H9 (cell line): ENCODE measurements at regions not wholly inside any gene's neighbourhood (a gene's known extent, or its start where the extent isn't known, plus 50 kb on each side); places are given as distances from the start of the nearest gene placed in this dataset.

Experiments
- DNase-seq: peaks from one replicate; pipeline ENCODE4 v3.0.0-alpha.2; 2017
- H2AFZ ChIP-seq: one replicate; pipeline ENCODE4 v1.6.1; 2013; ENCODE audit warnings: mild to moderate bottlenecking, low read length, control low read depth, moderate library complexity
- H2AK5ac ChIP-seq: 2 replicates; pipeline ENCODE4 v1.6.1; 2013; ENCODE audit warnings: low read length, control low read depth, mixed read lengths; ENCODE audit not compliant: insufficient read length
- H2BK120ac ChIP-seq: one replicate; pipeline ENCODE4 v1.6.1; 2013; ENCODE audit warnings: low read depth, mild to moderate bottlenecking, low read length, control low read depth, inconsistent platforms; ENCODE audit not compliant: poor library complexity, severe bottlenecking
- H2BK12ac ChIP-seq: 2 replicates; pipeline ENCODE4 v1.6.1; 2013; ENCODE audit warnings: low read length, control low read depth, mixed read lengths, low read depth; ENCODE audit not compliant: insufficient read length
- H2BK15ac ChIP-seq: 2 replicates; pipeline ENCODE4 v1.6.1; 2013; ENCODE audit warnings: low read depth, low read length, control low read depth
- H2BK20ac ChIP-seq: one replicate; pipeline ENCODE4 v1.6.1; 2013; ENCODE audit warnings: low read depth, mild to moderate bottlenecking, low read length, control low read depth, inconsistent platforms; ENCODE audit not compliant: poor library complexity, severe bottlenecking
- H2BK5ac ChIP-seq: 2 replicates; pipeline ENCODE4 v1.6.1; 2013; ENCODE audit warnings: low read length, control low read depth, mixed read lengths; ENCODE audit not compliant: insufficient read length
- H3K14ac ChIP-seq: 2 replicates; pipeline ENCODE4 v1.6.1; 2013; ENCODE audit warnings: low read length, control low read depth; ENCODE audit not compliant: insufficient read depth
- H3K18ac ChIP-seq: 2 replicates; pipeline ENCODE4 v1.6.1; 2013; ENCODE audit warnings: low read depth, mild to moderate bottlenecking, mixed read lengths, low read length, control low read depth; ENCODE audit not compliant: insufficient read length
- H3K23ac ChIP-seq: 2 replicates; pipeline ENCODE4 v1.6.1; 2013; ENCODE audit warnings: low read length, control low read depth, mixed read lengths, low read depth; ENCODE audit not compliant: insufficient read length
- H3K23me2 ChIP-seq: 2 replicates; pipeline ENCODE4 v1.6.1; 2013; ENCODE audit warnings: low read depth, mild to moderate bottlenecking, mixed read lengths, low read length, control low read depth; ENCODE audit not compliant: insufficient read length, poor library complexity, severe bottlenecking
- H3K27ac ChIP-seq: 2 replicates; pipeline ENCODE4 v1.5.1; 2013; ENCODE audit warnings: low read length, control low read depth, mixed read lengths, low read depth; ENCODE audit not compliant: insufficient read length
- H3K27me3 ChIP-seq: 2 replicates; pipeline ENCODE4 v1.6.1; 2013; ENCODE audit warnings: low read length, control low read depth, inconsistent platforms; ENCODE audit not compliant: insufficient read depth
- H3K4ac ChIP-seq: 2 replicates; pipeline ENCODE4 v1.6.1; 2013; ENCODE audit warnings: low read depth, mild to moderate bottlenecking, control low read depth, inconsistent platforms, low read length, moderate library complexity
- H3K4me1 ChIP-seq: 2 replicates; pipeline ENCODE4 v1.6.1; 2013; ENCODE audit warnings: low read length, control low read depth, inconsistent platforms; ENCODE audit not compliant: insufficient read depth
- H3K4me2 ChIP-seq: 2 replicates; pipeline ENCODE4 v1.6.1; 2013; ENCODE audit warnings: low read length, control low read depth, mixed read lengths; ENCODE audit not compliant: insufficient read length, insufficient read depth
- H3K56ac ChIP-seq: 2 replicates; pipeline ENCODE4 v1.6.1; 2013; ENCODE audit warnings: low read depth, mild to moderate bottlenecking, mixed read lengths, low read length, control low read depth; ENCODE audit not compliant: insufficient read length
- H3K79me1 ChIP-seq: 2 replicates; pipeline ENCODE4 v1.6.1; 2013; ENCODE audit warnings: low read depth, mild to moderate bottlenecking, moderate library complexity, low read length, control low read depth, inconsistent platforms; ENCODE audit not compliant: insufficient read depth, poor library complexity, severe bottlenecking
- H3K79me2 ChIP-seq: 2 replicates; pipeline ENCODE4 v1.6.1; 2013; ENCODE audit warnings: low read length, control low read depth, inconsistent platforms; ENCODE audit not compliant: insufficient read depth
- H3K9ac ChIP-seq: 2 replicates; pipeline ENCODE4 v1.6.1; 2013; ENCODE audit warnings: low read length, control low read depth, mixed read lengths; ENCODE audit not compliant: insufficient read length; ENCODE audit errors: extremely low read depth
- H3K9me3 ChIP-seq: one replicate; pipeline ENCODE4 v1.6.1; 2013; ENCODE audit warnings: low read depth, low read length, inconsistent platforms; ENCODE audit not compliant: control insufficient read depth
- H3T11ph ChIP-seq: one replicate; pipeline ENCODE4 v1.6.1; 2013; ENCODE audit warnings: mild to moderate bottlenecking, low read length, control low read depth, inconsistent platforms
- H4K20me1 ChIP-seq: one replicate; pipeline ENCODE4 v1.6.1; 2013; ENCODE audit not compliant: control insufficient read depth, insufficient read length, insufficient read depth
- H4K5ac ChIP-seq: 2 replicates; pipeline ENCODE4 v1.6.1; 2013; ENCODE audit warnings: low read depth, mild to moderate bottlenecking, mixed read lengths, low read length, control low read depth; ENCODE audit not compliant: insufficient read length
- H4K8ac ChIP-seq: replicated peaks from 2 replicates; pipeline ENCODE4 v1.6.1; 2013; ENCODE audit warnings: low read length, control low read depth, mixed read lengths, low read depth; ENCODE audit not compliant: insufficient read length
- H4K91ac ChIP-seq: 2 replicates; pipeline ENCODE4 v1.6.1; 2013; ENCODE audit warnings: low read depth, mild to moderate bottlenecking, moderate library complexity, mixed read lengths, low read length, control low read depth; ENCODE audit not compliant: insufficient read length
- H3K27ac Mint-ChIP-seq, 3 experiments: 2 replicates in 2 of 3; 3 replicates in 1 of 3; pipeline ENCODE4 v1.8.0; 2020 to 2021; ENCODE audit warnings: mixed read lengths in 3 of 3, mild to moderate bottlenecking in 1 of 3, moderate library complexity in 1 of 3
- H3K27me3 Mint-ChIP-seq: 2 replicates; pipeline ENCODE4 v1.8.0; 2021; ENCODE audit warnings: low read depth, mild to moderate bottlenecking, moderate library complexity, mixed read lengths
- H3K36me3 Mint-ChIP-seq, 3 experiments: 2 replicates in 2 of 3; 3 replicates in 1 of 3; pipeline ENCODE4 v1.8.0; 2020 to 2021; ENCODE audit warnings: low read depth in 3 of 3, mixed read lengths in 3 of 3; ENCODE audit not compliant: insufficient read depth in 1 of 3
- H3K4me1 Mint-ChIP-seq, 2 experiments: 2 replicates each; pipeline ENCODE4 v1.8.0; 2020; ENCODE audit warnings: mixed read lengths in 2 of 2
- H3K4me3 Mint-ChIP-seq, 2 experiments: 2 replicates in 1 of 2; 3 replicates in 1 of 2; pipeline ENCODE4 v1.8.0; 2020 to 2021; ENCODE audit warnings: mild to moderate bottlenecking in 2 of 2, mixed read lengths in 2 of 2, moderate library complexity in 1 of 2
- H3K9me3 Mint-ChIP-seq, 2 experiments: 2 replicates in 1 of 2; 3 replicates in 1 of 2; pipeline ENCODE4 v1.8.0; 2020; ENCODE audit warnings: mild to moderate bottlenecking in 2 of 2, mixed read lengths in 2 of 2, moderate library complexity in 1 of 2
- CTCF ChIP-seq: fragments of 200-600 bp; sonication (generic); conservative IDR thresholded peaks from 3 replicates; pipeline ENCODE4 v1.8.0; 2021; ENCODE audit warnings: antibody characterized with exemption, mild to moderate bottlenecking
- WGBS: extraction: QIAGEN DNeasy Blood & Tissue Kit; methylation state at CpG from one replicate; pipeline ENCODE4 v1.1.7; 2013; ENCODE audit warnings: missing lambda C conversion rate, low lambda C conversion rate, mixed read lengths; ENCODE audit not compliant: insufficient read length; ENCODE audit errors: extremely low coverage; 5-methylcytosine and 5-hydroxymethylcytosine counted together

- H3K23me2 ChIP-seq = no peaks in the 10 kb centered on the region
- no peak overlapping the region for H4K5ac ChIP-seq
- no peaks in the 10 kb centered on the region for H3K79me1 ChIP-seq
- no peak overlapping the region for H3K27ac Mint-ChIP-seq
- H2BK12ac ChIP-seq = no peak overlapping the region
- no peak overlapping the region for H3K23ac ChIP-seq
- no peak overlapping the region for H3T11ph ChIP-seq
- H3K27ac ChIP-seq = no peak overlapping the region
- no peak overlapping the region for H2BK5ac ChIP-seq
- TF ChIP-seq CTCF = no peak
- H3K4me1 ChIP-seq = no peaks in the 10 kb centered on the region
- H3K14ac ChIP-seq = no peak overlapping the region
- no peak overlapping the region for H2AFZ ChIP-seq
- H3K27me3 Mint-ChIP-seq = no peaks in the 10 kb centered on the region
- H2BK15ac ChIP-seq = no peak overlapping the region
- no peak for DNase-seq
- H3K79me2 ChIP-seq = no peaks in the 10 kb centered on the region
- H3K9me3 ChIP-seq = no peaks in the 10 kb centered on the region
- H3K56ac ChIP-seq = no peak overlapping the region
- no peak overlapping the region for H4K8ac ChIP-seq
- H3K9me3 Mint-ChIP-seq = no peaks in the 10 kb centered on the region; a peak in 1 of 5 replicates
- no peak overlapping the region for H3K4me2 ChIP-seq
- H3K36me3 Mint-ChIP-seq = no peaks in the 10 kb centered on the region
- no peaks in the 10 kb centered on the region for H3K4me1 Mint-ChIP-seq
- H4K20me1 ChIP-seq = no peaks in the 10 kb centered on the region
- H3K9ac ChIP-seq = no peak overlapping the region
- H3K4me3 Mint-ChIP-seq = no peak overlapping the region
- H4K91ac ChIP-seq = no peak overlapping the region
- no peak overlapping the region for H2BK120ac ChIP-seq
- H2BK20ac ChIP-seq = no peak overlapping the region
- no peak overlapping the region for H3K4ac ChIP-seq
- no CpG with 5 or more reads among the region's 2 CpGs for WGBS
- H3K27me3 ChIP-seq = no peaks in the 10 kb centered on the region
- H3K18ac ChIP-seq = no peak overlapping the region
- no peak overlapping the region for H2AK5ac ChIP-seq
These were observed 221.9 kb upstream of the CXXC4 start for GRCh38 chr4:104716584-104716983.
